CD14-positive monocyte (primary cell): ENCODE measurements at regions not wholly inside any gene's neighbourhood (a gene's known extent, or its start where the extent isn't known, plus 50 kb on each side); places are given as distances from the start of the nearest gene placed in this dataset.

ENCODE experiments used
- DNase-seq, 3 donors: peaks; one replicate each; pipeline ENCODE4 v3.0.0-alpha.2; 2011 to 2022
- H2AFZ ChIP-seq: 2 replicates; pipeline ENCODE4 v1.6.0; 2012; ENCODE audit warnings: mild to moderate bottlenecking, low read depth, low read length, inconsistent platforms; ENCODE audit not compliant: insufficient read depth, poor library complexity, severe bottlenecking
- H3K27ac ChIP-seq, 2 donors: 1 replicate in 1 of 2; 2 replicates in 1 of 2; pipeline ENCODE4 v1.5.1; 2012 to 2013; ENCODE audit warnings: low read length in 2 of 2, control low read depth in 1 of 2, inconsistent platforms in 1 of 2, low read depth in 1 of 2, mild to moderate bottlenecking in 1 of 2
- H3K27me3 ChIP-seq, 2 donors: one replicate each; pipeline versions ENCODE4 v1.6.0 to v1.6.1; 2011 to 2013; ENCODE audit warnings: low read length in 2 of 2; ENCODE audit not compliant: control insufficient read depth in 2 of 2, insufficient read depth in 2 of 2
- H3K36me3 ChIP-seq, 2 donors: replicated peaks in 1 of 2; 1 replicate in 1 of 2; 2 replicates in 1 of 2; pipeline versions ENCODE4 v1.5.1 to v1.6.1; 2012 to 2013; ENCODE audit warnings: low read length in 2 of 2, control low read depth in 1 of 2, inconsistent platforms in 1 of 2, mild to moderate bottlenecking in 1 of 2; ENCODE audit not compliant: insufficient read depth in 2 of 2, control insufficient read depth in 1 of 2
- H3K4me1 ChIP-seq, 2 donors: 1 replicate in 1 of 2; 2 replicates in 1 of 2; pipeline versions ENCODE4 v1.5.1 to v1.6.1; 2012 to 2013; ENCODE audit warnings: low read length in 2 of 2, control low read depth in 1 of 2, inconsistent platforms in 1 of 2, mild to moderate bottlenecking in 1 of 2, moderate library complexity in 1 of 2; ENCODE audit not compliant: insufficient read depth in 2 of 2, control insufficient read depth in 1 of 2
- H3K4me2 ChIP-seq: replicated peaks from 2 replicates; pipeline ENCODE3; 2012; ENCODE audit warnings: low read length, moderate library complexity, mild to moderate bottlenecking; ENCODE audit not compliant: poor library complexity, severe bottlenecking; ENCODE audit errors: extremely low read depth
- H3K4me3 ChIP-seq, 3 experiments: fragments of 200-600 bp in 1 of 3; sonication (generic) in 1 of 3; replicated peaks in 1 of 3; 1 replicate in 2 of 3; 2 replicates in 1 of 3; pipeline ENCODE4 v1.5.1; 2011 to 2013; ENCODE audit warnings: low read length in 3 of 3, mild to moderate bottlenecking in 3 of 3, control low read depth in 2 of 3, low read depth in 2 of 3, inconsistent platforms in 1 of 3, moderate library complexity in 1 of 3
- H3K79me2 ChIP-seq: 2 replicates; pipeline ENCODE4 v1.6.0; 2012; ENCODE audit warnings: mild to moderate bottlenecking, control low read depth, inconsistent platforms, low read length, moderate library complexity; ENCODE audit not compliant: insufficient read depth
- H3K9ac ChIP-seq: 2 replicates; pipeline ENCODE4 v1.6.0; 2017; ENCODE audit warnings: low read length, mild to moderate bottlenecking; ENCODE audit not compliant: insufficient read depth, poor library complexity, severe bottlenecking
- H3K9me3 ChIP-seq, 2 donors: replicated peaks in 1 of 2; 1 replicate in 1 of 2; 2 replicates in 1 of 2; pipeline versions ENCODE4 v1.5.1 to v1.6.1; 2012 to 2013; ENCODE audit warnings: low read length in 2 of 2, control low read depth in 1 of 2; ENCODE audit not compliant: control insufficient read depth in 1 of 2, insufficient read depth in 1 of 2
- H4K20me1 ChIP-seq: 2 replicates; pipeline ENCODE4 v1.6.0; 2012; ENCODE audit warnings: mild to moderate bottlenecking, low read length, control low read depth, moderate library complexity; ENCODE audit not compliant: insufficient read depth
- H3K27ac Mint-ChIP-seq, 7 donors: one replicate each; pipeline ENCODE4 v1.8.0; 2020; ENCODE audit warnings: mild to moderate bottlenecking in 7 of 7, mixed read lengths in 7 of 7, moderate library complexity in 6 of 7, inconsistent platforms in 2 of 7
- H3K27me3 Mint-ChIP-seq, 3 donors: one replicate each; pipeline ENCODE4 v1.8.0; 2021 to 2022; ENCODE audit warnings: low read depth in 3 of 3, mild to moderate bottlenecking in 3 of 3, mixed read lengths in 3 of 3, moderate library complexity in 3 of 3, inconsistent platforms in 1 of 3
- H3K36me3 Mint-ChIP-seq, 2 donors: one replicate each; pipeline ENCODE4 v1.8.0; 2020; ENCODE audit warnings: mixed read lengths in 2 of 2, inconsistent platforms in 1 of 2, mild to moderate bottlenecking in 1 of 2
- H3K4me1 Mint-ChIP-seq: one replicate; pipeline ENCODE4 v1.8.0; 2020; ENCODE audit warnings: mild to moderate bottlenecking, mixed read lengths
- H3K4me3 Mint-ChIP-seq, 2 donors: one replicate each; pipeline ENCODE4 v1.8.0; 2020; ENCODE audit warnings: mild to moderate bottlenecking in 2 of 2, mixed read lengths in 2 of 2, moderate library complexity in 1 of 2
- H3K9me3 Mint-ChIP-seq, 7 donors: one replicate each; pipeline ENCODE4 v1.8.0; 2020 to 2022; ENCODE audit warnings: mixed read lengths in 7 of 7, mild to moderate bottlenecking in 6 of 7, moderate library complexity in 6 of 7, inconsistent platforms in 2 of 7
- CTCF ChIP-seq: fragments of 200-600 bp; IDR thresholded peaks from one replicate; pipeline ENCODE4 v1.8.0; 2022; ENCODE audit warnings: antibody characterized with exemption, mild to moderate bottlenecking
- WGBS: methylation state at CpG from one replicate; pipeline ENCODE4 v1.1.5; 2013; ENCODE audit warnings: missing lambda C conversion rate; ENCODE audit not compliant: insufficient coverage; 5-methylcytosine and 5-hydroxymethylcytosine counted together
- intact Hi-C, 2 donors: fragments of 100-400 bp; cut with micrococcal nuclease; formaldehyde crosslinking; loops; one replicate each; pipeline versions ENCODE4 v1.15.0 to v1.15.1; 2023

GRCh38 chr14:26008290-26008689 lies 589.5 kb downstream of the NOVA1 start:
- Histone ChIP-seq H3K27me3 (no peaks in the 10 kb centered on the region), H2AFZ (no peak overlapping the region), H3K4me2 (no peak overlapping the region), H4K20me1 (no peaks in the 10 kb centered on the region), H3K9me3 (no peaks in the 10 kb centered on the region), H3K4me3 (no peak overlapping the region), H3K79me2 (no peaks in the 10 kb centered on the region), H3K36me3 (no peaks in the 10 kb centered on the region), H3K9ac (no peak overlapping the region), H3K27ac (no peak overlapping the region), H3K4me1 (no peaks in the 10 kb centered on the region)
- H3K9me3 Mint-ChIP-seq = peaks cover 0 to 8% (median 2%) of the 10 kb centered on the region in 7 donors
- intact Hi-C loops = no loop called here
- no peaks in the 10 kb centered on the region for H3K4me1 Mint-ChIP-seq
- WGBS = no CpG with 5 or more reads among the region's 2 CpGs
- H3K27me3 Mint-ChIP-seq = no peaks in the 10 kb centered on the region
- H3K27ac Mint-ChIP-seq = no peak overlapping the region
- TF ChIP-seq CTCF = no peak
- H3K36me3 Mint-ChIP-seq = no peaks in the 10 kb centered on the region
- H3K4me3 Mint-ChIP-seq = no peak overlapping the region
- no peak for DNase-seq

GRCh38 chr14:26004342-26004741 lies 593.5 kb downstream of the NOVA1 start:
- Histone ChIP-seq H4K20me1 (no peaks in the 10 kb centered on the region), H3K27ac (no peak overlapping the region), H2AFZ (no peak overlapping the region), H3K79me2 (no peaks in the 10 kb centered on the region), H3K27me3 (no peaks in the 10 kb centered on the region), H3K9me3 (no peaks in the 10 kb centered on the region), H3K36me3 (no peaks in the 10 kb centered on the region), H3K9ac (no peak overlapping the region), H3K4me3 (no peak overlapping the region), H3K4me2 (no peak overlapping the region), H3K4me1 (no peaks in the 10 kb centered on the region)
- no peaks in the 10 kb centered on the region for H3K36me3 Mint-ChIP-seq
- H3K4me3 Mint-ChIP-seq = no peak overlapping the region
- intact Hi-C loops = no loop called here
- no peaks in the 10 kb centered on the region for H3K4me1 Mint-ChIP-seq
- no peaks in the 10 kb centered on the region for H3K27me3 Mint-ChIP-seq
- peaks cover 0 to 7% (median 0%) of the 10 kb centered on the region in 7 donors for H3K9me3 Mint-ChIP-seq
- no peak for DNase-seq
- no peak for TF ChIP-seq CTCF
- WGBS = no CpG with 5 or more reads among the region's 2 CpGs
- no peak overlapping the region for H3K27ac Mint-ChIP-seq
